Fibroblast of skin of back (primary cell): ENCODE measurements at regions not wholly inside any gene's neighbourhood (a gene's known extent, or its start where the extent isn't known, plus 50 kb on each side); places are given as distances from the start of the nearest gene placed in this dataset.
"Not testable (repeated sequence)": the region's sequence is repeated elsewhere in the genome, so short reads cannot be mapped to it uniquely, and the experiment has no call there.

Experiments used
- DNase-seq: peaks from one replicate; pipeline ENCODE4 v3.0.0-alpha.2; 2013

GRCh38 chr5:74459984-74460383 is 180.5 kb downstream of the ENC1 start:
- no peak for DNase-seq

GRCh38 chr5:74457876-74458275 is 182.7 kb downstream of the ENC1 start:
- DNase-seq, result no peak

- DNase-seq, result no peak
Measured at GRCh38 chr5:74454263-74455030, 186.1 kb downstream of the ENC1 start.

GRCh38 chr5:74452856-74453255 is 187.7 kb downstream of the ENC1 start:
- DNase-seq, result no peak

- no peak for DNase-seq
Measured at GRCh38 chr5:74450095-74450494, 190.4 kb downstream of the ENC1 start.

- DNase-seq, result peak; percentile 11
Measured at GRCh38 chr5:74446725-74447241, 193.7 kb downstream of the ENC1 start.

- DNase-seq, result no peak
Measured at GRCh38 chr5:74442466-74442865, 198.1 kb downstream of the ENC1 start.

- no peak for DNase-seq
Measured at GRCh38 chr5:74441616-74442015, 198.9 kb downstream of the ENC1 start.

GRCh38 chr5:74440341-74440740 is 200.2 kb downstream of the ENC1 start:
- no peak for DNase-seq

- DNase-seq, result not testable (repeated sequence)
Measured at GRCh38 chr5:74437870-74438269, 202.7 kb downstream of the ENC1 start.

- no peak for DNase-seq
Measured at GRCh38 chr5:74433896-74434829, 206.4 kb downstream of the ENC1 start.

GRCh38 chr5:74433255-74433895 is 207.2 kb downstream of the ENC1 start:
- peak; percentile 50 for DNase-seq

- DNase-seq, result no peak
Measured at GRCh38 chr5:74432721-74433120, 207.8 kb downstream of the ENC1 start.

- no peak for DNase-seq
Measured at GRCh38 chr5:74432216-74432615, 208.3 kb downstream of the ENC1 start.

- DNase-seq, result no peak
Measured at GRCh38 chr5:74431290-74431669, 209.2 kb downstream of the ENC1 start.

- DNase-seq, result no peak
Measured at GRCh38 chr5:74430631-74431289, 209.8 kb downstream of the ENC1 start.

- DNase-seq, result no peak
Measured at GRCh38 chr5:74429495-74429894, 211.0 kb downstream of the ENC1 start.

- no peak for DNase-seq
Measured at GRCh38 chr5:74428876-74429275, 211.7 kb downstream of the ENC1 start.

GRCh38 chr5:74428275-74428674 is 212.3 kb downstream of the ENC1 start:
- DNase-seq, result no peak

GRCh38 chr5:74426506-74426905 is 214.0 kb downstream of the ENC1 start:
- DNase-seq, result no peak

- DNase-seq, result no peak
Measured at GRCh38 chr5:74424162-74424868, 216.2 kb downstream of the ENC1 start.

- DNase-seq, result no peak
Measured at GRCh38 chr5:74423383-74423782, 217.1 kb downstream of the ENC1 start.
